Islet precursor cell (in vitro differentiated cells): ENCODE measurements at regions not wholly inside any gene's neighbourhood (a gene's known extent, or its start where the extent isn't known, plus 50 kb on each side); places are given as distances from the start of the nearest gene placed in this dataset.

ENCODE experiments used
- DNase-seq: peaks from one replicate; pipeline ENCODE4 v3.0.0-alpha.2; 2018

GRCh38 chr2:157685572-157685971 lies 56.9 kb upstream of the ACVR1C start:
- peak; percentile 61 for DNase-seq

- DNase-seq = no peak
Measured at GRCh38 chr2:157684940-157685466, 56.3 kb upstream of the ACVR1C start.
